ENCODE measurements at regions not wholly inside any gene's neighbourhood (a gene's known extent, or its start where the extent isn't known, plus 50 kb on each side); places are given as distances from the start of the nearest gene placed in this dataset.

GRCh38 chr20:52779125-52779524, 193.0 kb upstream of the TSHZ2 start:
- H3K4me3 ChIP-seq (replicated peaks; ENCODE audit: low read depth, low read length): no peak overlapping the region
- no peak for DNase-seq (ENCODE audit: low read depth)
- TF ChIP-seq, protein P1, sequence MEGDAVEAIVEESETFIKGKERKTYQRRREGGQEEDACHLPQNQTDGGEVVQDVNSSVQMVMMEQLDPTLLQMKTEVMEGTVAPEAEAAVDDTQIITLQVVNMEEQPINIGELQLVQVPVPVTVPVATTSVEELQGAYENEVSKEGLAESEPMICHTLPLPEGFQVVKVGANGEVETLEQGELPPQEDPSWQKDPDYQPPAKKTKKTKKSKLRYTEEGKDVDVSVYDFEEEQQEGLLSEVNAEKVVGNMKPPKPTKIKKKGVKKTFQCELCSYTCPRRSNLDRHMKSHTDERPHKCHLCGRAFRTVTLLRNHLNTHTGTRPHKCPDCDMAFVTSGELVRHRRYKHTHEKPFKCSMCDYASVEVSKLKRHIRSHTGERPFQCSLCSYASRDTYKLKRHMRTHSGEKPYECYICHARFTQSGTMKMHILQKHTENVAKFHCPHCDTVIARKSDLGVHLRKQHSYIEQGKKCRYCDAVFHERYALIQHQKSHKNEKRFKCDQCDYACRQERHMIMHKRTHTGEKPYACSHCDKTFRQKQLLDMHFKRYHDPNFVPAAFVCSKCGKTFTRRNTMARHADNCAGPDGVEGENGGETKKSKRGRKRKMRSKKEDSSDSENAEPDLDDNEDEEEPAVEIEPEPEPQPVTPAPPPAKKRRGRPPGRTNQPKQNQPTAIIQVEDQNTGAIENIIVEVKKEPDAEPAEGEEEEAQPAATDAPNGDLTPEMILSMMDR (IDR thresholded peaks at IDR 0.05; ENCODE audit: low read length, missing control alignments): no peak

- H3K4me3 ChIP-seq (replicated peaks; ENCODE audit: low read depth, low read length): no peak overlapping the region
- TF ChIP-seq, protein P1 (IDR thresholded peaks at IDR 0.05; ENCODE audit: low read length, missing control alignments): no peak
- DNase-seq (ENCODE audit: low read depth): no peak
Measured at GRCh38 chr20:52777171-52777570, 195.0 kb upstream of the TSHZ2 start.

- TF ChIP-seq, protein P1 (IDR thresholded peaks at IDR 0.05; ENCODE audit: low read length, missing control alignments): no peak
- no peak overlapping the region for H3K4me3 ChIP-seq (replicated peaks; ENCODE audit: low read depth, low read length)
- no peak for DNase-seq (ENCODE audit: low read depth)
Measured at GRCh38 chr20:52775786-52776185, 196.4 kb upstream of the TSHZ2 start.

DNA sequence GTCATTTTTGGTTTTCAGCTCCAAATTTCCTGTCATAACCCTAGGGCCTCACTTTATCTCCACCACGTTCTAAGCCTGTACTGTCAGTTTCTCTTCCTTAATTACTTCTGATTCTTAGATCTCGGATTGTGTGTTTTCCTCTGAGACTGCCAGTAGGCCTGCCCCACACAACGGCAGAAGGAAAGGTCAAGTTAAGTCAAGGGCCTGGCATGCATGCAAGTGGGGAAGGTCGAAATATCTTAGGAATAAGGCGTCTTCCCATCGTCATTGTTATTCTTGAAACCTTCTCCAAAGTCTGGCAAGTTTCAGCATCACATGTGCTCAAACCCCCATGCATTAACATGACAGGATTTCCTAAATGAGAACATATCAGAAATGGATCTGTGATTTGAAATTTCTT, 203.5 kb upstream of the TSHZ2 start:
- no peak for DNase-seq (ENCODE audit: low read depth)
- TF ChIP-seq, protein P1 (IDR thresholded peaks at IDR 0.05; ENCODE audit: low read length, missing control alignments): no peak
- H3K4me3 ChIP-seq (replicated peaks; ENCODE audit: low read depth, low read length): no peak overlapping the region

- H3K4me3 ChIP-seq (replicated peaks; ENCODE audit: low read depth, low read length): no peak overlapping the region
- DNase-seq (ENCODE audit: low read depth): no peak
- TF ChIP-seq, protein P1 (IDR thresholded peaks at IDR 0.05; ENCODE audit: low read length, missing control alignments): no peak
Measured at GRCh38 chr20:52766645-52767435, 205.3 kb upstream of the TSHZ2 start.

DNA sequence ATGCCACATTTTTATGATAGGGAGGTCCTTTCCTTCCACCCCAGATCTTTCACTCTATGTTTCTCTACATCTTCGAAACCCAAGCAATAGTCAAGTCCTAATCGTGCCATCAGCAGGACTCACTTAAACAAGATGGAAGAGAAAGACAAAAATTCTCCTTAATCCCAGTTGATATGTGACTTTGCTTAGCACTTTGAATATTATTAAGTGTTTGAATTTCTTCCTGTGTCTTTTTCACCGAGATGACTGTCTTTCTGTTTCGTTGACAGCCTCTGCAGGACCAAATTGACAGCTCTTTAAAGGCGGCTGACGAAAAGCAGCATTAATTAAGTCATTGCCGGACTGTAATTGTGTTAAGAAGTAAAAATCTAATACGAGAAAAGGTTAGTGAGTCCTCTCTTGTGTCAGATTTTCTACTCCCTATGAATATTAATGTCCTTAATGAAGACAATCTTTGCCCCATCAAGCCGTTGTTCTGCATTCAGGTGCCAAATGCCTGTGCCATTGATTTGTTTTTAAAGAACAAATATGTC, 208.8 kb upstream of the TSHZ2 start:
- H3K4me3 ChIP-seq (replicated peaks; ENCODE audit: low read depth, low read length): no peak overlapping the region
- TF ChIP-seq, protein P1 (IDR thresholded peaks at IDR 0.05; ENCODE audit: low read length, missing control alignments): no peak
- no peak for DNase-seq (ENCODE audit: low read depth)

GRCh38 chr20:52761867-52762266, 210.3 kb upstream of the TSHZ2 start:
- no peak for DNase-seq (ENCODE audit: low read depth)
- H3K4me3 ChIP-seq (replicated peaks; ENCODE audit: low read depth, low read length): no peak overlapping the region
- TF ChIP-seq, protein P1 (IDR thresholded peaks at IDR 0.05; ENCODE audit: low read length, missing control alignments): no peak
